B cell (primary cell): ENCODE measurements at regions not wholly inside any gene's neighbourhood (a gene's known extent, or its start where the extent isn't known, plus 50 kb on each side); places are given as distances from the start of the nearest gene placed in this dataset.

Experiments used
- CTCF ChIP-seq: fragments of 200-600 bp; IDR thresholded peaks from one replicate; pipeline ENCODE4 v1.8.0; 2022; ENCODE audit warnings: antibody characterized with exemption, mild to moderate bottlenecking
- EZH2 ChIP-seq: IDR thresholded peaks from 2 replicates; pipeline ENCODE4 v1.6.1; 2012; ENCODE audit warnings: borderline replicate concordance, low read depth, mild to moderate bottlenecking, moderate library complexity, low read length; ENCODE audit not compliant: insufficient read depth, poor library complexity, severe bottlenecking

- no peak for TF ChIP-seq EZH2
- no peak for TF ChIP-seq CTCF
Measured at GRCh38 chr7:360454-361100, 70.6 kb downstream of the FOXL3 start.
